Vagina (tissue), 2 donors: ENCODE measurements at regions not wholly inside any gene's neighbourhood (a gene's known extent, or its start where the extent isn't known, plus 50 kb on each side); places are given as distances from the start of the nearest gene placed in this dataset.

Source experiments
- DNase-seq, 2 donors: peaks; one replicate each; pipeline ENCODE4 v3.0.0-alpha.2; 2017; ENCODE audit errors: extremely low spot score in 2 of 2
- H3K27ac ChIP-seq: fragments of 200-600 bp; sonication (generic); one replicate; pipeline ENCODE4 v1.5.1; 2019
- H3K27me3 ChIP-seq: fragments of 200-600 bp; sonication (generic); one replicate; pipeline ENCODE4 v1.5.1; 2019
- H3K36me3 ChIP-seq, 2 donors: fragments of 200-600 bp; sonication (generic); one replicate each; pipeline ENCODE4 v1.5.1; 2017 to 2019
- H3K4me1 ChIP-seq: fragments of 200-600 bp; sonication (generic); one replicate; pipeline ENCODE4 v1.5.1; 2019
- H3K4me3 ChIP-seq, 2 donors: fragments of 200-600 bp; sonication (generic); 1 replicate in 1 of 2; 2 replicates in 1 of 2; pipeline ENCODE4 v1.5.1; 2016 to 2019
- H3K9me3 ChIP-seq: fragments of 200-600 bp; sonication (generic); one replicate; pipeline ENCODE4 v1.5.1; 2019
- POLR2A ChIP-seq, 2 donors: fragments of 450-650 bp; IDR thresholded peaks; one replicate each; pipeline ENCODE4 v1.6.1; 2017; ENCODE audit warnings: antibody characterized with exemption in 2 of 2, mild to moderate bottlenecking in 2 of 2, moderate library complexity in 2 of 2
- POLR2AphosphoS5 ChIP-seq, 2 donors: sonication (generic); formaldehyde crosslinking; IDR thresholded peaks; one replicate each; pipeline ENCODE4 v1.9.0; 2017; ENCODE audit warnings: antibody characterized with exemption in 2 of 2, mild to moderate bottlenecking in 2 of 2, low read depth in 1 of 2; ENCODE audit not compliant: insufficient read depth in 1 of 2
- intact Hi-C: fragments of 100-400 bp; cut with DNase I; formaldehyde crosslinking; loops from one replicate; pipeline ENCODE4 v1.15.1; 2023
- TF ChIP-seq, protein P1 (sequence below), 3 experiments: fragments of 450-650 bp in 2 of 3; fragments of 200-600 bp in 1 of 3; sonication (generic) in 1 of 3; IDR thresholded peaks; one replicate each; pipeline ENCODE4 v1.5.1; 2017 to 2019; ENCODE audit warnings: antibody characterized with exemption in 3 of 3, mild to moderate bottlenecking in 2 of 3, moderate library complexity in 2 of 3

DNA sequence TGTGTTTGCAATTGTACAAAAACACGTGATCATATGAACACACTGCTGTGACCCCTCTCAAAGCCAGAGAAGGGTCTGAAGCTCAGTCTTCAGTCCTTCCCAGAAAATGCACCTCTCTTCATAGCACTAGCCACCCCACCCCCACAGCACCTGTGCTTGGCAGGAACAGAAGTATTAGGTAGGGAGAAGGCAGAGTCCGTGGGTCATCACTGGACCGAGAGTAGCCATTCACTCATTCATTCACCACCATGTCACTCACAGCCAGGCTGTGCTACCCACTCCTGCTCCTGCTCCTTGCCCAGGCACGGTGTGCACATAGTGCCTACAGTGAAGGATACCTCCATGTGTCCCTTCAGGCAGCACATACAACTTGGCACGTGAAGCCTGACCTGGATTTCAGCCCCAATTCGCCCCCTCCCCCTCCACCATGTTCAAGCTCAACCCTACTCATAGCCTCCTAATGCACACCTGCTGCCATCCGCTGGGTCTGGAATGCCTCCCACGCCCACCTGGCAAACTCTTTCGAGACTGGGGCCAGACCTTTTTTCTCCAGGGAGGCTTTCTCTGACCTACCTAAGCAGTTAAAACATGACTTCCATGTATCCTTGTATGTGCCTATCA lies 81.9 kb upstream of the GALNT2 start:
- no peak overlapping the region for H3K27ac ChIP-seq
- H3K36me3 ChIP-seq, result no peaks in the 10 kb centered on the region
- intact Hi-C loops, result no loop called here
- H3K4me3 ChIP-seq, result no peak overlapping the region
- H3K27me3 ChIP-seq, result no peaks in the 10 kb centered on the region
- TF ChIP-seq POLR2A (IDR thresholded peaks at IDR 0.05) (no peak), POLR2AphosphoS5 (IDR thresholded peaks at IDR 0.05; ENCODE audit: insufficient read depth in 1 of 2, low read depth in 1 of 2) (no peak)
- TF ChIP-seq, protein P1, sequence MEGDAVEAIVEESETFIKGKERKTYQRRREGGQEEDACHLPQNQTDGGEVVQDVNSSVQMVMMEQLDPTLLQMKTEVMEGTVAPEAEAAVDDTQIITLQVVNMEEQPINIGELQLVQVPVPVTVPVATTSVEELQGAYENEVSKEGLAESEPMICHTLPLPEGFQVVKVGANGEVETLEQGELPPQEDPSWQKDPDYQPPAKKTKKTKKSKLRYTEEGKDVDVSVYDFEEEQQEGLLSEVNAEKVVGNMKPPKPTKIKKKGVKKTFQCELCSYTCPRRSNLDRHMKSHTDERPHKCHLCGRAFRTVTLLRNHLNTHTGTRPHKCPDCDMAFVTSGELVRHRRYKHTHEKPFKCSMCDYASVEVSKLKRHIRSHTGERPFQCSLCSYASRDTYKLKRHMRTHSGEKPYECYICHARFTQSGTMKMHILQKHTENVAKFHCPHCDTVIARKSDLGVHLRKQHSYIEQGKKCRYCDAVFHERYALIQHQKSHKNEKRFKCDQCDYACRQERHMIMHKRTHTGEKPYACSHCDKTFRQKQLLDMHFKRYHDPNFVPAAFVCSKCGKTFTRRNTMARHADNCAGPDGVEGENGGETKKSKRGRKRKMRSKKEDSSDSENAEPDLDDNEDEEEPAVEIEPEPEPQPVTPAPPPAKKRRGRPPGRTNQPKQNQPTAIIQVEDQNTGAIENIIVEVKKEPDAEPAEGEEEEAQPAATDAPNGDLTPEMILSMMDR (IDR thresholded peaks at IDR 0.05), result no peak
- DNase-seq, result peak; percentile 83 to 84
- no peaks in the 10 kb centered on the region for H3K9me3 ChIP-seq
- H3K4me1 ChIP-seq, result no peaks in the 10 kb centered on the region

DNA sequence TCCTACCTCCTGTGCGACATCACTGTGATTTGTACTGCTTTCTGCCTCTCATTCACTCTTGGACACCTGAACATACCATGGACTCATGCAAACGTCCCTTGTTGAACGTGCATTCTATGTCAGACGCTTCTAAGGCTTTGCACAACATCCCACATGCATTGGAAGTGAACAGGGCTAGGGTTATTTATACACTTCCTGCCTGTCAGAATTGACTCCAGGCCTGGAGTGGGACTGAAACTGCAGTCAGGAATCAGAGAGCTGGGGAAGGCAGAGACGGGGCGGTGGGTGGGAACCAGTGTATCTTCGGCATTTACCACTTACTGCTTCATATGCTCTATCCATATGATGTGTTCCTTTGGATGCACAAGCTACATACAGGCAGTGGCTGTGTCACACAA lies 81.4 kb upstream of the GALNT2 start:
- Histone ChIP-seq H3K4me3 (no peak overlapping the region), H3K36me3 (no peaks in the 10 kb centered on the region), H3K27ac (no peak overlapping the region), H3K27me3 (no peaks in the 10 kb centered on the region), H3K9me3 (no peaks in the 10 kb centered on the region), H3K4me1 (no peaks in the 10 kb centered on the region)
- intact Hi-C loops, result no loop called here
- DNase-seq, result peak; percentile 42 to 64
- TF ChIP-seq POLR2A (IDR thresholded peaks at IDR 0.05) (no peak), POLR2AphosphoS5 (IDR thresholded peaks at IDR 0.05; ENCODE audit: insufficient read depth in 1 of 2, low read depth in 1 of 2) (no peak)
- TF ChIP-seq, protein P1 (IDR thresholded peaks at IDR 0.05), result no peak

DNA sequence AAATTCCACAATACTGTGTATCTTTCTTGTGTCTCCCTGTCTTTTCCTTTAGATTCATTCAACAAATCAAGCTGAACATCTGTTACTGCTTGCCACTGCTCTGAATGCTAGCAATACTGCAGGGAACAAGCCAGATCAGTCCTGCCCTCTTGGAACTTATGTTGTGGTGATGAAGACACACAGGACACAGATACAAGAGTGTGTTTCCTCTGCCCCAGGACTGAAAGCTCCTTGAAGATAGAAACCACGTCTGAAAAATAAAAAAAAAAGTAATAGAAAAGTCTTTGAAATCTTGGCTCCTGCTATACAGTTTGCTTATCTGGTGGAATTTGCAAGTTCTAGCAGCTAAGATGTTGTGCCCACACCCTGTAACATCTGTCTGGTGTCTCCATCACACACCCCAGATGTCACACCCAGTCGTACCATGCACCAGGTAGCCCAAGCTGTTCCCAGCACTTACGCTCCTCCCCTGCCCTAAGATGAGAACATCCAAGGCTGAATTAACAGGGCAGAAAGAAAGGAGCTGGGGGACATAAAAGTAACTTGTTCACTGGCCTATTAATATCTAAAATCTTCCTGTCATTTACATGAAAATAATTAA lies 80.2 kb upstream of the GALNT2 start:
- H3K27me3 ChIP-seq, result no peaks in the 10 kb centered on the region
- no peaks in the 10 kb centered on the region for H3K36me3 ChIP-seq
- H3K27ac ChIP-seq, result no peak overlapping the region
- H3K9me3 ChIP-seq, result no peaks in the 10 kb centered on the region
- intact Hi-C loops, result no loop called here
- no peaks in the 10 kb centered on the region for H3K4me1 ChIP-seq
- DNase-seq, result peak; percentile 18 to 28
- H3K4me3 ChIP-seq, result no peak overlapping the region
- TF ChIP-seq, protein P1 (IDR thresholded peaks at IDR 0.05), result no peak
- TF ChIP-seq POLR2A (IDR thresholded peaks at IDR 0.05), result no peak
- TF ChIP-seq POLR2AphosphoS5 (IDR thresholded peaks at IDR 0.05; ENCODE audit: insufficient read depth in 1 of 2, low read depth in 1 of 2), result no peak

DNA sequence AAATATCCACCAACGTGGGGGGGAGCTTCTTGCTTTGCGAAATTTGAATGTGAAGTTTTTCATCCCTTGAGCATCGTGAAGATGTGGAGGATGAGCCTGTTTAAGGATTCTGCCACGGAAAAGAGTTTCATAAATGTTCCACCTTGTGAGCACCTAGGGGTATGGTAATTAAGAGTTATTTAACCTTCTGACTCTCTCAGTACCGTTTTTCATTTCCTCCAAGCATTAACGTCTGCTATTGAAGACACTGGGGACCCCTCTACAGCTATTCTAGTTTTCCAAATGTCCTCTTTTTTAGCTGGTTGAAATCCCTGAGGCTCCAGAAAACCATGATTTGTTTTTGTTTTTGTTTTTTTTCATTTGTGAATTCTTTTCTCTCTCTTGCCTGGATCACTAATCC lies 79.1 kb upstream of the GALNT2 start:
- no peak for TF ChIP-seq POLR2AphosphoS5 (IDR thresholded peaks at IDR 0.05; ENCODE audit: insufficient read depth in 1 of 2, low read depth in 1 of 2)
- TF ChIP-seq, protein P1 (IDR thresholded peaks at IDR 0.05), result no peak
- TF ChIP-seq POLR2A (IDR thresholded peaks at IDR 0.05), result no peak
- no peak for DNase-seq
- intact Hi-C loops, result no loop called here
- Histone ChIP-seq H3K4me1 (no peaks in the 10 kb centered on the region), H3K36me3 (no peaks in the 10 kb centered on the region), H3K4me3 (no peak overlapping the region), H3K27ac (no peak overlapping the region), H3K9me3 (no peaks in the 10 kb centered on the region), H3K27me3 (no peaks in the 10 kb centered on the region)

DNA sequence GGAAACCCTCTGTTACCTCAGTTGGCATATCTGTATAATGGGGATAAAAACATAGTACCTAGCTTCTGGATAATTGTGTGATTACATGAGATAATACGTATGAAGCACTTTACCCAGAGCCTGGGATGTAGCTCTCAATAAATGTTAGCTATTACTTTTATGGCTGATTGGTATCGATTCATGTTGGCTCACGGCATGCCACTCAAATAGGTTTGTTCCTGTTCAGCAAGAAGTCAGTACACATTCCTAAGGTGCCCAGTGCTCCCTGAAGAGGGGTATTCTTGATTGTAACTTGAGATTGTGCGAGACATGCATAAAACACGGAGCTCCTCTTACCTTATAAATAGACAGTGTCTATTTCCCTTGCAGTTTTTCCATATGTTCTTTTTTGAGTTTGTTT lies 78.5 kb upstream of the GALNT2 start:
- Histone ChIP-seq H3K27me3 (no peaks in the 10 kb centered on the region), H3K36me3 (no peaks in the 10 kb centered on the region), H3K9me3 (no peaks in the 10 kb centered on the region), H3K4me1 (no peaks in the 10 kb centered on the region), H3K27ac (no peak overlapping the region), H3K4me3 (no peak overlapping the region)
- TF ChIP-seq, protein P1 (IDR thresholded peaks at IDR 0.05), result no peak
- TF ChIP-seq POLR2AphosphoS5 (IDR thresholded peaks at IDR 0.05; ENCODE audit: insufficient read depth in 1 of 2, low read depth in 1 of 2) (no peak), POLR2A (IDR thresholded peaks at IDR 0.05) (peak in 1 of 2 donors; percentile 6)
- peak; percentile 16 to 22 for DNase-seq
- intact Hi-C loops, result no loop called here
